ENCODE measurements at regions not wholly inside any gene's neighbourhood (a gene's known extent, or its start where the extent isn't known, plus 50 kb on each side); places are given as distances from the start of the nearest gene placed in this dataset.

GRCh38 chr6:133682506-133683307 is 206.2 kb upstream of the TCF21 start:
- Histone ChIP-seq H3K27me3 (ENCODE audit: control insufficient read depth, insufficient read depth, low read length) (no peaks in the 10 kb centered on the region), H3K4me1 (ENCODE audit: control insufficient read depth, insufficient read depth, low read length, poor library complexity, severe bottlenecking) (no peaks in the 10 kb centered on the region), H3K9me3 (ENCODE audit: control insufficient read depth in 2 of 2, low read length in 2 of 2) (no peaks in the 10 kb centered on the region), H3K4me3 (ENCODE audit: low read depth, low read length) (no peak overlapping the region), H3K36me3 (ENCODE audit: control insufficient read depth, insufficient read depth, low read length) (no peaks in the 10 kb centered on the region), H3K27ac (ENCODE audit: insufficient read depth, low read length, poor library complexity, severe bottlenecking) (no peak overlapping the region)
- H3K4me1 Mint-ChIP-seq, result no peaks in the 10 kb centered on the region
- DNase-seq (no peak), ATAC-seq (ENCODE audit: low read depth in 2 of 2) (no peak)
- H3K4me3 Mint-ChIP-seq, result no peak overlapping the region
- peaks cover 0 to 3% (median 0%) of the 10 kb centered on the region in 7 donors for H3K9me3 Mint-ChIP-seq
- H3K27me3 Mint-ChIP-seq, result no peaks in the 10 kb centered on the region
- H3K36me3 Mint-ChIP-seq, result no peaks in the 10 kb centered on the region
- H3K27ac Mint-ChIP-seq, result no peak overlapping the region

- DNase-seq (no peak), ATAC-seq (ENCODE audit: low read depth in 2 of 2) (no peak)
- Histone ChIP-seq H3K27ac (ENCODE audit: insufficient read depth, low read length, poor library complexity, severe bottlenecking) (no peak overlapping the region), H3K4me3 (ENCODE audit: low read depth, low read length) (no peak overlapping the region), H3K27me3 (ENCODE audit: control insufficient read depth, insufficient read depth, low read length) (no peaks in the 10 kb centered on the region), H3K36me3 (ENCODE audit: control insufficient read depth, insufficient read depth, low read length) (no peaks in the 10 kb centered on the region), H3K4me1 (ENCODE audit: control insufficient read depth, insufficient read depth, low read length, poor library complexity, severe bottlenecking) (no peaks in the 10 kb centered on the region), H3K9me3 (ENCODE audit: control insufficient read depth in 2 of 2, low read length in 2 of 2) (no peaks in the 10 kb centered on the region)
- Mint-ChIP-seq H3K9me3 (peaks cover 0 to 3% (median 0%) of the 10 kb centered on the region in 7 donors), H3K36me3 (no peaks in the 10 kb centered on the region), H3K4me3 (no peak overlapping the region), H3K27me3 (no peaks in the 10 kb centered on the region), H3K4me1 (no peaks in the 10 kb centered on the region), H3K27ac (no peak overlapping the region)
Measured at GRCh38 chr6:133683308-133683580, 205.7 kb upstream of the TCF21 start.

- Mint-ChIP-seq H3K27me3 (no peaks in the 10 kb centered on the region), H3K9me3 (peaks cover 0 to 3% (median 0%) of the 10 kb centered on the region in 7 donors), H3K36me3 (no peaks in the 10 kb centered on the region), H3K27ac (no peak overlapping the region), H3K4me1 (no peaks in the 10 kb centered on the region), H3K4me3 (no peak overlapping the region)
- Histone ChIP-seq H3K27ac (ENCODE audit: insufficient read depth, low read length, poor library complexity, severe bottlenecking) (no peak overlapping the region), H3K36me3 (ENCODE audit: control insufficient read depth, insufficient read depth, low read length) (no peaks in the 10 kb centered on the region), H3K9me3 (ENCODE audit: control insufficient read depth in 2 of 2, low read length in 2 of 2) (no peaks in the 10 kb centered on the region), H3K4me3 (ENCODE audit: low read depth, low read length) (no peak overlapping the region), H3K4me1 (ENCODE audit: control insufficient read depth, insufficient read depth, low read length, poor library complexity, severe bottlenecking) (no peaks in the 10 kb centered on the region), H3K27me3 (ENCODE audit: control insufficient read depth, insufficient read depth, low read length) (no peaks in the 10 kb centered on the region)
- DNase-seq (no peak), ATAC-seq (ENCODE audit: low read depth in 2 of 2) (no peak)
Measured at GRCh38 chr6:133683606-133684005, 205.3 kb upstream of the TCF21 start.

GRCh38 chr6:133688705-133689492 is 200.0 kb upstream of the TCF21 start:
- Mint-ChIP-seq H3K4me1 (no peaks in the 10 kb centered on the region), H3K36me3 (no peaks in the 10 kb centered on the region), H3K9me3 (peaks cover 0 to 6% (median 1%) of the 10 kb centered on the region in 7 donors), H3K4me3 (no peak overlapping the region), H3K27me3 (no peaks in the 10 kb centered on the region), H3K27ac (no peak overlapping the region)
- H3K4me1 ChIP-seq (ENCODE audit: control insufficient read depth, insufficient read depth, low read length, poor library complexity, severe bottlenecking), result no peaks in the 10 kb centered on the region
- H3K9me3 ChIP-seq (ENCODE audit: control insufficient read depth in 2 of 2, low read length in 2 of 2), result no peaks in the 10 kb centered on the region
- H3K27ac ChIP-seq (ENCODE audit: insufficient read depth, low read length, poor library complexity, severe bottlenecking), result no peak overlapping the region
- H3K27me3 ChIP-seq (ENCODE audit: control insufficient read depth, insufficient read depth, low read length), result no peaks in the 10 kb centered on the region
- no peaks in the 10 kb centered on the region for H3K36me3 ChIP-seq (ENCODE audit: control insufficient read depth, insufficient read depth, low read length)
- ATAC-seq (ENCODE audit: low read depth in 2 of 2) (no peak), DNase-seq (no peak)
- no peak overlapping the region for H3K4me3 ChIP-seq (ENCODE audit: low read depth, low read length)

GRCh38 chr6:133689863-133690262 is 199.1 kb upstream of the TCF21 start:
- H3K9me3 ChIP-seq (ENCODE audit: control insufficient read depth in 2 of 2, low read length in 2 of 2), result no peaks in the 10 kb centered on the region
- Mint-ChIP-seq H3K27me3 (no peaks in the 10 kb centered on the region), H3K27ac (no peak overlapping the region), H3K4me1 (no peaks in the 10 kb centered on the region), H3K4me3 (no peak overlapping the region), H3K36me3 (no peaks in the 10 kb centered on the region), H3K9me3 (peaks cover 0 to 6% (median 3%) of the 10 kb centered on the region in 7 donors)
- no peaks in the 10 kb centered on the region for H3K27me3 ChIP-seq (ENCODE audit: control insufficient read depth, insufficient read depth, low read length)
- H3K36me3 ChIP-seq (ENCODE audit: control insufficient read depth, insufficient read depth, low read length), result no peaks in the 10 kb centered on the region
- DNase-seq, result no peak
- ATAC-seq (ENCODE audit: low read depth in 2 of 2), result no peak
- H3K27ac ChIP-seq (ENCODE audit: insufficient read depth, low read length, poor library complexity, severe bottlenecking), result no peak overlapping the region
- no peaks in the 10 kb centered on the region for H3K4me1 ChIP-seq (ENCODE audit: control insufficient read depth, insufficient read depth, low read length, poor library complexity, severe bottlenecking)
- H3K4me3 ChIP-seq (ENCODE audit: low read depth, low read length), result no peak overlapping the region

GRCh38 chr6:133693565-133693964 is 195.3 kb upstream of the TCF21 start:
- Mint-ChIP-seq H3K9me3 (peaks cover 0 to 16% (median 4%) of the 10 kb centered on the region in 7 donors), H3K4me1 (no peaks in the 10 kb centered on the region), H3K27me3 (no peaks in the 10 kb centered on the region), H3K36me3 (no peaks in the 10 kb centered on the region), H3K4me3 (no peak overlapping the region), H3K27ac (no peak overlapping the region)
- ATAC-seq (ENCODE audit: low read depth in 2 of 2) (no peak), DNase-seq (no peak)
- Histone ChIP-seq H3K4me1 (ENCODE audit: control insufficient read depth, insufficient read depth, low read length, poor library complexity, severe bottlenecking) (no peaks in the 10 kb centered on the region), H3K27ac (ENCODE audit: insufficient read depth, low read length, poor library complexity, severe bottlenecking) (no peak overlapping the region), H3K4me3 (ENCODE audit: low read depth, low read length) (no peak overlapping the region), H3K9me3 (ENCODE audit: control insufficient read depth in 2 of 2, low read length in 2 of 2) (no peaks in the 10 kb centered on the region), H3K27me3 (ENCODE audit: control insufficient read depth, insufficient read depth, low read length) (no peaks in the 10 kb centered on the region), H3K36me3 (ENCODE audit: control insufficient read depth, insufficient read depth, low read length) (no peaks in the 10 kb centered on the region)

GRCh38 chr6:133697185-133697584 is 191.7 kb upstream of the TCF21 start:
- no peak overlapping the region for H3K4me3 ChIP-seq (ENCODE audit: low read depth, low read length)
- ATAC-seq (ENCODE audit: low read depth in 2 of 2), result no peak
- H3K27ac ChIP-seq (ENCODE audit: insufficient read depth, low read length, poor library complexity, severe bottlenecking), result no peak overlapping the region
- no peak overlapping the region for H3K4me3 Mint-ChIP-seq
- H3K27me3 ChIP-seq (ENCODE audit: control insufficient read depth, insufficient read depth, low read length), result no peaks in the 10 kb centered on the region
- H3K27me3 Mint-ChIP-seq, result no peaks in the 10 kb centered on the region
- no peaks in the 10 kb centered on the region for H3K36me3 Mint-ChIP-seq
- H3K27ac Mint-ChIP-seq, result no peak overlapping the region
- DNase-seq, result no peak
- no peaks in the 10 kb centered on the region for H3K4me1 Mint-ChIP-seq
- H3K4me1 ChIP-seq (ENCODE audit: control insufficient read depth, insufficient read depth, low read length, poor library complexity, severe bottlenecking), result no peaks in the 10 kb centered on the region
- H3K36me3 ChIP-seq (ENCODE audit: control insufficient read depth, insufficient read depth, low read length), result no peaks in the 10 kb centered on the region
- H3K9me3 ChIP-seq (ENCODE audit: control insufficient read depth in 2 of 2, low read length in 2 of 2), result no peaks in the 10 kb centered on the region
- H3K9me3 Mint-ChIP-seq, result peaks cover under 1 to 10% (median 3%) of the 10 kb centered on the region in 7 donors

- H3K27ac Mint-ChIP-seq, result no peak overlapping the region
- H3K27ac ChIP-seq (ENCODE audit: insufficient read depth, low read length, poor library complexity, severe bottlenecking), result no peak overlapping the region
- no peaks in the 10 kb centered on the region for H3K4me1 ChIP-seq (ENCODE audit: control insufficient read depth, insufficient read depth, low read length, poor library complexity, severe bottlenecking)
- H3K4me1 Mint-ChIP-seq, result no peaks in the 10 kb centered on the region
- ATAC-seq (ENCODE audit: low read depth in 2 of 2), result no peak
- H3K36me3 ChIP-seq (ENCODE audit: control insufficient read depth, insufficient read depth, low read length), result no peaks in the 10 kb centered on the region
- no peaks in the 10 kb centered on the region for H3K27me3 Mint-ChIP-seq
- H3K4me3 ChIP-seq (ENCODE audit: low read depth, low read length), result no peak overlapping the region
- H3K4me3 Mint-ChIP-seq, result no peak overlapping the region
- H3K9me3 Mint-ChIP-seq, result peaks cover 2 to 10% (median 3%) of the 10 kb centered on the region in 7 donors
- no peak for DNase-seq
- no peaks in the 10 kb centered on the region for H3K36me3 Mint-ChIP-seq
- H3K9me3 ChIP-seq (ENCODE audit: control insufficient read depth in 2 of 2, low read length in 2 of 2), result no peaks in the 10 kb centered on the region
- H3K27me3 ChIP-seq (ENCODE audit: control insufficient read depth, insufficient read depth, low read length), result no peaks in the 10 kb centered on the region
Measured at GRCh38 chr6:133697666-133698065, 191.2 kb upstream of the TCF21 start.
